GM23248 (cell line): ENCODE measurements at regions not wholly inside any gene's neighbourhood (a gene's known extent, or its start where the extent isn't known, plus 50 kb on each side); places are given as distances from the start of the nearest gene placed in this dataset.

Experiments used
- EZH2 ChIP-seq: fragments of 200-600 bp; sonication (generic); IDR thresholded peaks from 2 replicates; pipeline ENCODE4 v1.6.1; 2018; ENCODE audit warnings: antibody characterized with exemption, mild to moderate bottlenecking; ENCODE audit not compliant: insufficient read depth, poor library complexity, severe bottlenecking
- EZH2phosphoT487 ChIP-seq: fragments of 200-600 bp; sonication (generic); IDR thresholded peaks from 2 replicates; pipeline ENCODE4 v1.6.1; 2018; ENCODE audit warnings: antibody characterized with exemption, moderate library complexity, mild to moderate bottlenecking, low read depth; ENCODE audit not compliant: insufficient read depth

DNA sequence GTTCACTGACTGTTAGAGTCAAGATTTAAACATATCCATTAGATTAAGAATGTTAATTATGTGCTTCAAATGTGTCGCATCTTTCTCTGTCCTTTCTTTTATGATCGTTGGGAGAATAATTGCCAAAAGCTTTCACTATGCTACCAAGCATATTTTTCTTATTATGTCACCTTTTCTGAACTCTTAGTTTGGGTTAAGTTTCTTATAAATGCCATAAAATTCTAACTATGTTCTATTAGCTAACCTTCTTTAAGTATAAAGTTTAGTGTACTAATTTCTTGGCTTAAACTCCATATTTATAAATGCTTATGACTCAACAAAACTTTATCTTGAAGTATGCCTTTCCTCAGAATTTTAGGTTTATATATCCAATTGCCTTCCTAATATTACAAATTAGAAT, 1759.4 kb downstream of the PCDH9 start:
- TF ChIP-seq EZH2 (no peak), EZH2phosphoT487 (no peak)
